GM12874 (cell line): ENCODE measurements at regions not wholly inside any gene's neighbourhood (a gene's known extent, or its start where the extent isn't known, plus 50 kb on each side); places are given as distances from the start of the nearest gene placed in this dataset.

Source experiments
- CTCF ChIP-seq: IDR thresholded peaks from 2 replicates; pipeline ENCODE4 v1.5.1; 2011; ENCODE audit warnings: low read depth, mild to moderate bottlenecking, control low read depth, low read length, moderate library complexity; ENCODE audit not compliant: insufficient read depth

- no peak for TF ChIP-seq CTCF
Measured at GRCh38 chr13:107407074-107407473, 808.3 kb downstream of the LIG4 start.

GRCh38 chr13:107395927-107396662, 819.2 kb downstream of the LIG4 start:
- TF ChIP-seq CTCF, result no peak

- TF ChIP-seq CTCF, result no peak
Measured at GRCh38 chr13:107392205-107392604, 823.1 kb downstream of the LIG4 start.

- no peak for TF ChIP-seq CTCF
Measured at GRCh38 chr13:107387525-107387924, 819.6 kb upstream of the ARGLU1 start.

GRCh38 chr13:107379407-107380155, 811.6 kb upstream of the ARGLU1 start:
- TF ChIP-seq CTCF, result no peak

GRCh38 chr13:107376341-107377125, 808.6 kb upstream of the ARGLU1 start:
- TF ChIP-seq CTCF, result no peak

- TF ChIP-seq CTCF, result no peak
Measured at GRCh38 chr13:107375701-107376340, 807.9 kb upstream of the ARGLU1 start.
